Colonic mucosa (tissue), 4 donors: ENCODE measurements at regions not wholly inside any gene's neighbourhood (a gene's known extent, or its start where the extent isn't known, plus 50 kb on each side); places are given as distances from the start of the nearest gene placed in this dataset.
"Not testable (repeated sequence)": the region's sequence is repeated elsewhere in the genome, so short reads cannot be mapped to it uniquely, and the experiment has no call there.

Experiments
- DNase-seq: peaks from one replicate; pipeline ENCODE4 v3.0.0-alpha.2; 2020
- H3K27ac ChIP-seq: fragments of 200-600 bp; one replicate; pipeline ENCODE4 v1.8.0; 2021
- H3K27me3 ChIP-seq: fragments of 200-600 bp; one replicate; pipeline ENCODE4 v1.8.0; 2021
- H3K36me3 ChIP-seq: fragments of 200-600 bp; one replicate; pipeline ENCODE4 v1.8.0; 2021
- H3K4me1 ChIP-seq: fragments of 200-600 bp; one replicate; pipeline ENCODE4 v1.8.0; 2021; ENCODE audit warnings: mild to moderate bottlenecking
- H3K4me3 ChIP-seq: fragments of 200-600 bp; one replicate; pipeline ENCODE4 v1.8.0; 2021
- H3K9ac ChIP-seq, 2 donors: one replicate each; pipeline ENCODE4 v1.7.0; 2013; ENCODE audit warnings: control low read depth in 2 of 2, low read depth in 2 of 2, low read length in 2 of 2
- H3K9me3 ChIP-seq: fragments of 200-600 bp; one replicate; pipeline ENCODE4 v1.8.0; 2021
- intact Hi-C: fragments of 100-400 bp; cut with DNase I; formaldehyde crosslinking; loops from one replicate; pipeline ENCODE4 v1.14.1; 2022
- TF ChIP-seq, protein P1 (sequence below): fragments of 200-600 bp; IDR thresholded peaks from one replicate; pipeline ENCODE4 v1.8.0; 2022; ENCODE audit warnings: antibody characterized with exemption, mild to moderate bottlenecking
- donor health status: healthy.
- donor health status: DM: no; HTN: no; CAD: no.
- donor health status: DM: no; HTN: no; CAD: no.

- TF ChIP-seq, protein P1, sequence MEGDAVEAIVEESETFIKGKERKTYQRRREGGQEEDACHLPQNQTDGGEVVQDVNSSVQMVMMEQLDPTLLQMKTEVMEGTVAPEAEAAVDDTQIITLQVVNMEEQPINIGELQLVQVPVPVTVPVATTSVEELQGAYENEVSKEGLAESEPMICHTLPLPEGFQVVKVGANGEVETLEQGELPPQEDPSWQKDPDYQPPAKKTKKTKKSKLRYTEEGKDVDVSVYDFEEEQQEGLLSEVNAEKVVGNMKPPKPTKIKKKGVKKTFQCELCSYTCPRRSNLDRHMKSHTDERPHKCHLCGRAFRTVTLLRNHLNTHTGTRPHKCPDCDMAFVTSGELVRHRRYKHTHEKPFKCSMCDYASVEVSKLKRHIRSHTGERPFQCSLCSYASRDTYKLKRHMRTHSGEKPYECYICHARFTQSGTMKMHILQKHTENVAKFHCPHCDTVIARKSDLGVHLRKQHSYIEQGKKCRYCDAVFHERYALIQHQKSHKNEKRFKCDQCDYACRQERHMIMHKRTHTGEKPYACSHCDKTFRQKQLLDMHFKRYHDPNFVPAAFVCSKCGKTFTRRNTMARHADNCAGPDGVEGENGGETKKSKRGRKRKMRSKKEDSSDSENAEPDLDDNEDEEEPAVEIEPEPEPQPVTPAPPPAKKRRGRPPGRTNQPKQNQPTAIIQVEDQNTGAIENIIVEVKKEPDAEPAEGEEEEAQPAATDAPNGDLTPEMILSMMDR: no peak
- no peaks in the 10 kb centered on the region for H3K9me3 ChIP-seq
- no peak overlapping the region for H3K4me3 ChIP-seq
- no peaks in the 10 kb centered on the region for H3K27me3 ChIP-seq
- no peak overlapping the region for H3K9ac ChIP-seq
- no peak for DNase-seq
- intact Hi-C loops: no loop called here
- H3K27ac ChIP-seq: no peak overlapping the region
- no peaks in the 10 kb centered on the region for H3K36me3 ChIP-seq
- H3K4me1 ChIP-seq: no peaks in the 10 kb centered on the region
Measured at GRCh38 chrX:65900850-65901844, 138.7 kb downstream of the VSIG4 start.

GRCh38 chrX:65894133-65894532 is 145.7 kb downstream of the VSIG4 start:
- no peaks in the 10 kb centered on the region for H3K4me1 ChIP-seq
- no peak overlapping the region for H3K9ac ChIP-seq
- H3K27ac ChIP-seq: no peak overlapping the region
- intact Hi-C loops: no loop called here
- TF ChIP-seq, protein P1: no peak
- H3K36me3 ChIP-seq: no peaks in the 10 kb centered on the region
- no peak for DNase-seq
- H3K27me3 ChIP-seq: no peaks in the 10 kb centered on the region
- no peaks in the 10 kb centered on the region for H3K9me3 ChIP-seq
- no peak overlapping the region for H3K4me3 ChIP-seq

- H3K27ac ChIP-seq, DNase-seq, H3K36me3 ChIP-seq, H3K9me3 ChIP-seq, H3K27me3 ChIP-seq, intact Hi-C loops, H3K9ac ChIP-seq, H3K4me3 ChIP-seq, H3K4me1 ChIP-seq: not testable (repeated sequence)
Measured at GRCh38 chrX:65891817-65892216, 148.1 kb downstream of the VSIG4 start.

DNA sequence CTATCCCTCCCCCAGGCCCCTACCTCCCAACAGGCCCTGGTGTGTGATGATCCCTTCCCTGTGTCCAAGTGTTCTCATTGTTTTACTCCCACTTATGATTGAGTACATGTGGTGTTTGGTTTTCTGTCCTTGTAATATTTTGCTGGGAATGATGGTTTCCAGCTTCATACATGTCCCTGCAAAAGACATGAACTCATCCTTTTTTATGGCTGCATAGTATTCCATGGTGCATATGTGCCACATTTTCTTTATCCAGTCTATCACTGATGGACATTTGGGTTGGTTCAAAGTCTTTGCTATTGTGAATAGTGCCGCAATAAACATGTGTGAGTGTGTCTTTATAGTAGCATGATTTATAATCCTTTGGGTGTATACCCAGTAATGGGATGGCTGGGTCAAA is 151.7 kb downstream of the VSIG4 start:
- H3K36me3 ChIP-seq, H3K9ac ChIP-seq, H3K4me3 ChIP-seq, H3K27me3 ChIP-seq, H3K4me1 ChIP-seq, intact Hi-C loops, H3K27ac ChIP-seq, H3K9me3 ChIP-seq, DNase-seq: not testable (repeated sequence)

GRCh38 chrX:65883556-65883955 is 156.3 kb downstream of the VSIG4 start:
- no peaks in the 10 kb centered on the region for H3K4me1 ChIP-seq
- no peak overlapping the region for H3K4me3 ChIP-seq
- no peak overlapping the region for H3K27ac ChIP-seq
- DNase-seq: no peak
- no peak overlapping the region for H3K9ac ChIP-seq
- no peaks in the 10 kb centered on the region for H3K9me3 ChIP-seq
- no peaks in the 10 kb centered on the region for H3K36me3 ChIP-seq
- TF ChIP-seq, protein P1: no peak
- H3K27me3 ChIP-seq: no peaks in the 10 kb centered on the region
- intact Hi-C loops: no loop called here

DNA sequence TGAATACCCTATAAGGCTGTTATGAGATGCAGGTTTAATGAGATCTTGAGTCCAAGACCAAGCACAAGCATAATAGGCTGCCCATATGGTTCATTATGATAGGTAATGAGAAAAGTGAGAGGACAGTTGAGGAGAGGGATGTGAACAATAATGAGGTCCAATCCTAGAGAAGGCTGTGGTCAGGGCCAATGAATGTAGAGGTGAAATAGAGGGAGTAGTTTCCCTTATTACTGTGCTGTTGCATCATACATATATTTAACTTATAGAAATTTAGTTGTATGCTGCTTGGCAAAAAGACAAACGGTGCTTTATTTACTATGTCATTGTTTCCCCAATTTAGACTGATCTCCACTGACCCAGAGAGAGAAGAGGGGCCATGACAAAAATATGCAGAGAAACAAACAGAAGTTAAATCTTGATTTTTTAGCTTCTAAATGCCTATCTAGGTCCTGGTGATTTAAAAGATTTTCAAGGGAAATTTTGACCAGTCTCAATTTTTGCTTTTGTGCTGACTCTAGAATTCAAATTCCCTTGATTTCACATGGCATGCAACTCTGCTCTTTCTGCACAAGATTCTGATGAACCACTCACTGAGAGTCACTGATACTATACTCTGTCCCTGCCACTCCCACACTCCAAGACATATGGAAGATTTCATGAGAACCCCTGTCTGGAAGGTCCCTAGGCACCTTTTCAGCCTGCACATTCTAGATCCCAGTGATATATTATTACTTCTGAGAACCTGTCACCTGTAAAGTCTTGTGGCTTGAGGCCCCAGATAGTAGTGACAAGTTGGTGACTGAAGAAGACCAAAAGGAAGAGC is 159.7 kb downstream of the VSIG4 start:
- no peaks in the 10 kb centered on the region for H3K4me1 ChIP-seq
- no peak for DNase-seq
- TF ChIP-seq, protein P1: no peak
- H3K9me3 ChIP-seq: no peaks in the 10 kb centered on the region
- H3K4me3 ChIP-seq: no peak overlapping the region
- no peaks in the 10 kb centered on the region for H3K27me3 ChIP-seq
- H3K36me3 ChIP-seq: no peaks in the 10 kb centered on the region
- no peak overlapping the region for H3K9ac ChIP-seq
- no peak overlapping the region for H3K27ac ChIP-seq
- intact Hi-C loops: no loop called here
